PC-3 (cell line): ENCODE measurements at regions not wholly inside any gene's neighbourhood (a gene's known extent, or its start where the extent isn't known, plus 50 kb on each side); places are given as distances from the start of the nearest gene placed in this dataset.

ENCODE experiments used
- CTCF ChIP-seq: fragments of 300-600 bp; sonication (generic); conservative IDR thresholded peaks from 2 replicates; pipeline ENCODE4 v1.5.1; 2017; ENCODE audit warnings: antibody characterized with exemption, low read depth, mild to moderate bottlenecking, low read length
- EZH2phosphoT487 ChIP-seq: fragments of 300-600 bp; sonication (generic); IDR thresholded peaks from 2 replicates; pipeline ENCODE4 v1.6.1; 2018; ENCODE audit warnings: mild to moderate bottlenecking, antibody characterized with exemption, low read length, borderline replicate concordance

- TF ChIP-seq CTCF = no peak
- TF ChIP-seq EZH2phosphoT487 = no peak
These were observed 113.7 kb downstream of the FCRL5 start for GRCh38 chr1:157438613-157439012.
